HG03521 (cell line): ENCODE measurements at regions not wholly inside any gene's neighbourhood (a gene's known extent, or its start where the extent isn't known, plus 50 kb on each side); places are given as distances from the start of the nearest gene placed in this dataset.
"Not testable (repeated sequence)": the region's sequence is repeated elsewhere in the genome, so short reads cannot be mapped to it uniquely, and the experiment has no call there.

Experiments used
- ATAC-seq: cut with Tn5 transposase; IDR thresholded peaks from one replicate; pipeline ENCODE4 v1.9.1; 2021; ENCODE audit warnings: mild to moderate bottlenecking, moderate library complexity; ENCODE audit not compliant: unreplicated experiment

DNA sequence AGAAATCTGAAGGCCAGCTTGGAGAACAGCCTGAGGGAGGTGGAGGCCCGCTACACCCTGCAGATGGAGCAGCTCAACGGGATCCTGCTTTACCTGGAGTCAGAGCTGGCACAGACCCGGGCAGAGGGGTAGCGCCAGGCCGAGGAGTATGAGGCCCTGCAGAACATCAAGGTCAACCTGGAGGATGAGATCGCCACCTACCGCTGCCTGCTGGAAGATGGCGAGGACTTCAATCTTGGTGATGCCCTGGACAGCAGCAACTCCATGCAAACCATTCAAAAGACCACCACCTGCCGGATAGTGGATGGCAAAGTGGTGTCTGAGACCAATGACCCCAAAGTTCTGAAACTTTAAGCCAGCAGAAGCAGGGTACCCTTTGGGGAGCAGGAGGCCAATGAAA, 318.4 kb downstream of the ZFHX3 start:
- ATAC-seq: not testable (repeated sequence)

DNA sequence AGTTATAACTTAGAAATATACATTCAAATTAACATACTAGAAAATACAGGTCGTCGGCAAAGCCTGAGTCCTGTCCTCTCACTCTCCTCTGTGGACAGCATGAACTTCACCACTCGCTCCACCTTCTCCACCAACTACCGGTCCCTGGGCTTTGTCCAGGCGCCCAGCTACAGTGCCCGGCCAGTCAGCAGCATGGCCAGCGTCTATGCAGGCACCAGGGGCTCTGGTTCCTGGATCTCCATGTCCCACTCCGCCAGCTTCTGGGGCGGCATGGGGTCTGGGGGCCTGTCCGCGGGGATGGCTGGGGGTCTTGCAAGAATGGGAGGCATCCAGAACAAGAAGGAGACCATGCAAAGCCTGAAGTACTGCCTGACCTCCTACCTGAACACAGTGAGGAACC, 319.4 kb downstream of the ZFHX3 start:
- ATAC-seq: no peak

DNA sequence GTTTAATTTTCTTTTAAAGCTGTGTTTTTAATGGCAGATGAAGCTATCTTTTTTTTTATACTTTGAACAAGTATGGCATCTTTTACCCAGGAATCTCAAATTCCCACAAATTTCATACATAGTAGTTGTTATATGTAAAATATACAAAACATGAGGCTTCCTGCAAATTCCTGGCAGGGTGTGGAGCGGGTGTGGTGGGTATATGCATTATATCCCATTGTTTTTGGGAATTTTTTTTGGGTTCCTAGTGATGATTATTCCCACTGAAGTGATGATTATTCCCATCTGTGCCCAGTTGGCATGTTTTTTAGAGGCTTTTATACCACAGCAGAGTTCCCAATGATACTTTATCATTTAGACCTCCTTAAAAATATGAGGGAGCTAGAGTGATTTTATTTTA, 320.4 kb downstream of the ZFHX3 start:
- no peak for ATAC-seq

GRCh38 chr16:72725643-72726042, 322.3 kb downstream of the ZFHX3 start:
- ATAC-seq: no peak

- no peak for ATAC-seq
These were observed 324.1 kb downstream of the ZFHX3 start for GRCh38 chr16:72723781-72724180.

DNA sequence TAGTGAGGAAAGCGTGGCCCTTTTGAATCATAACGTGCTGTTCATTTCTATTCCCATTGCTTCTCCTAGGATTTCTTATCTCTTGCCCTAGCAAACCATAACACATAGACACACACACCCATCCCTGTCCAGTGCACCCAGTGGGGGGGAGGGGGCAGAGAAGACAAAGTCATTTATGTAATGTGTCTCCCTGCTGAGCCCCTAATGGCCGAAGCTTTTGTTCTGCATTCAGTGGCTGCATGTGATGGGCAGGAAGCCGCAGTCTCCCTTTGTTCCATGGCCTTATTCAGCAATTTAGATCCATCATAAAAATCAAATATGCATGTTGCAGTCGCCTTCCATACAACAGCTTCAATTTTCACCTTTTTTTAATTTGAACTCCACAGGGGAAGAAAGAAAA, 325.4 kb downstream of the ZFHX3 start:
- no peak for ATAC-seq

DNA sequence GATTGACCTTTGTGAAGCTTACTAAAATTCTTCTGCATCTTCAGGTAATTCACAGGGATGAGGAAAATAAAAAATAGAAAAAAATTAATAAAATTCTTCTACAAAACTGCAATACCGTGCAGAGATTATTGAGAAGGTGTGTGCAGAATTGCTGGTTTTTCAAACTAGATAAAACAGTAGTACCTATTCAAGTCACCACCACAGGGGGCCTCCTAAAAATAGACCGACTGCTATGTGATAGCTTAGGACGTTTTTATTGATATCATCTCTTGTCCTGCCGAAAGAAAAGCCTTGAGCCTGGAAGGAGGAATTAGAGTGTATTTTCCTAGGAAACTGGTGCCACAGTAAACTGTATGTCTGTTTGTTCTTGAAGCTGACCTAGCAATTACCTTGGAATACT, 325.9 kb downstream of the ZFHX3 start:
- no peak for ATAC-seq

DNA sequence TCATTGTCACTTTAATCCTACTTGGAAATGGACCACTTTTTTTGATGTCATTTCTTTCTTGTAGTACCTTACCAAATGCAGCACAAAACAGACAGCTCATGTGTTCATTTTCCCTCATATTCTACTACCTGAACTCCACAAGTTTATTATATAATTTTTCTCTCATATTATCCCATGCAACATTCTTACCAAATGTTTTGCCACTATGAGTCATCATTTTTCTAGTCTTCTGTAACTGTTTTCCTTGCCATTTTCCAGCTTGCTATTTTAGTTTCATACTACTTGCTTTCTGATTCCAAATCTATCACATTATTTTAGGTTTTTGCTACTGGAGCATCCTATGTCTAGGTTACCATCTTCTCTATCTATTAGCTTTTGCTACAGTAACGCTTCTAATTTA, 332.7 kb downstream of the ZFHX3 start:
- ATAC-seq: no peak

GRCh38 chr16:72711823-72712222, 336.1 kb downstream of the ZFHX3 start:
- ATAC-seq: no peak

DNA sequence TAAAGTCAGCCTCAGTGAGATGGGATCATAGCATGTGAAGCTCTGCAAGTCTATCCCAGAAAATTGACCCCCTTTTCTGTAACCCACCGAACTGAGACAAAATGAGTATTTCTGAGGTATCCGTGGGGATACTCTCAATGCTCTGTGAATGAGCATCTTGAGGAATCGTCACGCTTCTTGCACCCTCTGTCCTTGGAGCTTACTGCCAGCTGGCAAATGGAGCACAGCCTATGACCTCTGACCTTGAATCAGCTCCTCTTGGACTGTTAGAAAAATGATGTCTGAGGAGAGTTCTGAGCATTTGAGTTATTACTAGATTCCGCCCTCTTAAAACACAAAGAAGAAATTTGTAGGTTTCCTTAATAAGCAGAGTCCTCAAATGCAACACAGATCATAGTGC, 342.1 kb downstream of the ZFHX3 start:
- ATAC-seq: no peak

- no peak for ATAC-seq
These were observed 343.1 kb downstream of the ZFHX3 start for GRCh38 chr16:72704746-72705372.

DNA sequence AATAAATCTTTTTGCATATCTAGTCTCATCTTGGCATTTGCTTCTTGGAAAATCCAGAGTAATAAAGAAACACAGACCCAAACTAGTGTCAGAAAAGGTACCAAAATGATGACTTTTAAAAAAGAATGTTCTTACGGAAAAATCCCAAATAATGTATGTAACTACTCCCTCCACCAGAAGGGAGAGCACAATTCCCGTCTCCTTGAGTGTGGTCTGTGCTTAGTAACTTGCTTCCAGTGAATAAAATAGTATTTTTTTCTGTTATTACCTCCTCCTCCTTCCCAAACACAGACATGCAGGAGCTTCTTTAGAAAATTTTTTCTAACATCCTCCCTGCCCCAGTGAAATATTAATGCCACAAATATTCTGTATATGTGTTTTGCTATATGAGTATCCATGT, 358.1 kb downstream of the ZFHX3 start:
- ATAC-seq: no peak

GRCh38 chr16:72680732-72681131, 367.2 kb downstream of the ZFHX3 start:
- no peak for ATAC-seq

DNA sequence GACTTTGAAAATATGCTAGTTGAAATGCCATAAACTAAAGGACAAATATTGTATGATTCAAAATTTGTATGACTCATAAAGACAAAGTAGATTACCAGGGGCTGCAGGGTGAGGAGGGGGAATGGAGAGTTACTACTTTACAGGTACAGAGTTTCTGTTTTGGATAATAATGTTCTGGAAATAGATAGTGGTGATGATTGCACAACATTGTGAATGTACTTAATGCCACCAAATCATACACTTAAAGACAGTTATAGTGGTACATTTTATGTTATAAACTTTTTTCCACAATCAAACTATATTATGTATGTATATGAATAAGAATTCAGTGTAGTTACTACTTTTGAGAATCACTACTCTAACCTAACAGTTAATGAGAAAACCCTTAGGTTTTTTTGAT, 368.1 kb downstream of the ZFHX3 start:
- no peak for ATAC-seq

- ATAC-seq: no peak
These were observed 370.1 kb downstream of the ZFHX3 start for GRCh38 chr16:72677662-72678447.

GRCh38 chr16:72673118-72673517, 374.8 kb downstream of the ZFHX3 start:
- no peak for ATAC-seq

- ATAC-seq: no peak
These were observed 381.7 kb downstream of the ZFHX3 start for GRCh38 chr16:72666267-72666666.

GRCh38 chr16:72665701-72666100, 382.2 kb downstream of the ZFHX3 start:
- no peak for ATAC-seq

- peak; percentile 99 for ATAC-seq
These were observed 383.2 kb downstream of the ZFHX3 start for GRCh38 chr16:72664509-72665408.

- no peak for ATAC-seq
These were observed 383.8 kb downstream of the ZFHX3 start for GRCh38 chr16:72664056-72664508.

DNA sequence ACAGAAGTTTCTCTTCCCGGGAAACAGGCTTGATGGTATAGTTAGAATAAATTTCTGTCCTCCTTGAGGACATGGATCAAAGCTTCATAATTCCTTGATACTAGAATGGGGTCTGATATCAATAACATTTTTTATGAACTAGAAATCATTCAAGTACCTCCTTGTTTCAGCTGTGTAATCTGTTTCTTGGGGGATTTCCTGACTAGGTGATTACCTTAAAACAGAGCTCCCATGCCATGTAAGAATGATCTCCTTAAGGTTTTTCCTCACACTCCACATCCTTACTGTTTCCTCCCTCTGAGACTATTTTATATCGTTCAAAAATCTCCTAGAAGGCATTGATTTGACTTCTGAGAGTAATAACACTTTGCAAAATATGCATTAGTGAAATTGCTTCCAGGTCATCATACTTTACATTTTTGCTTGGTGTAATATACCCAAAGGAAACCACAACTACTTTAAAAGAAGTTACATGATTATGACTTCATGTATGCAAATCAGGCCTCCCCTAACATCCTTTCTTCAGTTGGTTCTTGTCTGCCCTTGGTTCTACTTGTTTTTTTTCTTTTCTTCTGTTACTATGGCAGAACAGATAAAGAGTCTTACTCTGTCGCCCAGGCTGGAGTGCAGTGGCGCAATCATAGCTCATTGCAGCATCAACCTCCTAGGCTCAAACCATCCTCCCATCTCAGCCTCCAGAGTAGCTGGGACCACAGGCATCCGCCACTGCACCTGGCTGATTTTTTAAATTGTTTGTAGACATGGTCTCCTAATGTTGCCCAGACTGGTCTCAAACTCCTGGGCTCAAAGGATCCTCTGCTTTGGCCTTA, 388.8 kb downstream of the ZFHX3 start:
- ATAC-seq: no peak
